HUES6 (cell line): ENCODE measurements at regions not wholly inside any gene's neighbourhood (a gene's known extent, or its start where the extent isn't known, plus 50 kb on each side); places are given as distances from the start of the nearest gene placed in this dataset.

ENCODE experiments used
- H3K27ac ChIP-seq: 2 replicates; pipeline ENCODE4 v1.7.0; 2013; ENCODE audit warnings: low read depth, mild to moderate bottlenecking, low read length, inconsistent platforms
- H3K27me3 ChIP-seq: 2 replicates; pipeline ENCODE4 v1.6.1; 2013; ENCODE audit warnings: low read length; ENCODE audit not compliant: control insufficient read depth, insufficient read depth
- H3K36me3 ChIP-seq: 2 replicates; pipeline ENCODE4 v1.6.1; 2013; ENCODE audit warnings: low read length; ENCODE audit not compliant: control insufficient read depth, insufficient read depth
- H3K4me1 ChIP-seq: 2 replicates; pipeline ENCODE4 v1.6.1; 2013; ENCODE audit warnings: low read length; ENCODE audit not compliant: control insufficient read depth, insufficient read depth
- H3K4me3 ChIP-seq: 2 replicates; pipeline ENCODE4 v1.5.1; 2013; ENCODE audit warnings: low read depth, low read length
- H3K9ac ChIP-seq: one replicate; pipeline ENCODE4 v1.6.1; 2013; ENCODE audit warnings: mild to moderate bottlenecking, low read length
- H3K9me3 ChIP-seq: 2 replicates; pipeline ENCODE4 v1.6.1; 2013; ENCODE audit warnings: low read depth, low read length; ENCODE audit not compliant: control insufficient read depth, insufficient read depth

- H3K27ac ChIP-seq, result no peak overlapping the region
- H3K9ac ChIP-seq, result no peak overlapping the region
- no peaks in the 10 kb centered on the region for H3K27me3 ChIP-seq
- H3K4me3 ChIP-seq, result no peak overlapping the region
- no peaks in the 10 kb centered on the region for H3K4me1 ChIP-seq
- no peaks in the 10 kb centered on the region for H3K36me3 ChIP-seq
- no peaks in the 10 kb centered on the region for H3K9me3 ChIP-seq
Observed at GRCh38 chr2:226526716-226527115, 272.9 kb downstream of the IRS1 start.

- Histone ChIP-seq H3K27ac (no peak overlapping the region), H3K4me3 (no peak overlapping the region), H3K4me1 (no peaks in the 10 kb centered on the region), H3K36me3 (no peaks in the 10 kb centered on the region), H3K9me3 (peaks cover 10% of the 10 kb centered on the region; the same call in 1 of the 2 replicates), H3K27me3 (no peaks in the 10 kb centered on the region), H3K9ac (no peak overlapping the region)
Observed at GRCh38 chr2:226524381-226524843, 275.2 kb downstream of the IRS1 start.

GRCh38 chr2:226520723-226521122 is 278.9 kb downstream of the IRS1 start:
- no peaks in the 10 kb centered on the region for H3K4me1 ChIP-seq
- H3K9ac ChIP-seq, result no peak overlapping the region
- H3K36me3 ChIP-seq, result no peaks in the 10 kb centered on the region
- peaks cover 14% of the 10 kb centered on the region; the same call in 1 of the 2 replicates for H3K9me3 ChIP-seq
- H3K27ac ChIP-seq, result no peak overlapping the region
- no peak overlapping the region for H3K4me3 ChIP-seq
- H3K27me3 ChIP-seq, result no peaks in the 10 kb centered on the region

- no peaks in the 10 kb centered on the region for H3K27me3 ChIP-seq
- H3K36me3 ChIP-seq, result no peaks in the 10 kb centered on the region
- no peak overlapping the region for H3K4me3 ChIP-seq
- no peak overlapping the region for H3K27ac ChIP-seq
- no peaks in the 10 kb centered on the region for H3K4me1 ChIP-seq
- peaks cover 5% of the 10 kb centered on the region; the same call in 1 of the 2 replicates for H3K9me3 ChIP-seq
- H3K9ac ChIP-seq, result no peak overlapping the region
Observed at GRCh38 chr2:226515344-226516055, 284.1 kb downstream of the IRS1 start.

GRCh38 chr2:226514895-226515294 is 284.7 kb downstream of the IRS1 start:
- Histone ChIP-seq H3K9me3 (peaks cover 4% of the 10 kb centered on the region; the same call in 1 of the 2 replicates), H3K27ac (no peak overlapping the region), H3K4me1 (no peaks in the 10 kb centered on the region), H3K4me3 (no peak overlapping the region), H3K36me3 (no peaks in the 10 kb centered on the region), H3K27me3 (no peaks in the 10 kb centered on the region), H3K9ac (no peak overlapping the region)

GRCh38 chr2:226511311-226511710 is 288.3 kb downstream of the IRS1 start:
- no peak overlapping the region for H3K27ac ChIP-seq

GRCh38 chr2:226508683-226509082 is 290.9 kb downstream of the IRS1 start:
- Histone ChIP-seq H3K27me3 (no peaks in the 10 kb centered on the region), H3K27ac (no peak overlapping the region), H3K9me3 (no peaks in the 10 kb centered on the region), H3K36me3 (no peaks in the 10 kb centered on the region), H3K4me1 (no peaks in the 10 kb centered on the region), H3K9ac (no peak overlapping the region), H3K4me3 (no peak overlapping the region)

More at GRCh38 chr2:226511311-226511710, 288.3 kb downstream of the IRS1 start:
- H3K9me3 ChIP-seq, result no peaks in the 10 kb centered on the region
- H3K36me3 ChIP-seq, result no peaks in the 10 kb centered on the region
- H3K27me3 ChIP-seq, result no peaks in the 10 kb centered on the region
- H3K9ac ChIP-seq, result no peak overlapping the region
- H3K4me3 ChIP-seq, result no peak overlapping the region
- no peaks in the 10 kb centered on the region for H3K4me1 ChIP-seq

GRCh38 chr2:226508005-226508404 is 291.6 kb downstream of the IRS1 start:
- H3K27me3 ChIP-seq, result no peaks in the 10 kb centered on the region
- no peaks in the 10 kb centered on the region for H3K36me3 ChIP-seq
- no peak overlapping the region for H3K27ac ChIP-seq
- no peaks in the 10 kb centered on the region for H3K4me1 ChIP-seq
- H3K9ac ChIP-seq, result no peak overlapping the region
- no peaks in the 10 kb centered on the region; the same call in 1 of the 2 replicates for H3K9me3 ChIP-seq
- H3K4me3 ChIP-seq, result no peak overlapping the region

- H3K9ac ChIP-seq, result no peak overlapping the region
- no peaks in the 10 kb centered on the region for H3K36me3 ChIP-seq
Observed at GRCh38 chr2:226497146-226497909, 302.3 kb downstream of the IRS1 start.

GRCh38 chr2:226496273-226496550 is 303.4 kb downstream of the IRS1 start:
- H3K9me3 ChIP-seq, result no peaks in the 10 kb centered on the region
- H3K36me3 ChIP-seq, result no peaks in the 10 kb centered on the region
- H3K27me3 ChIP-seq, result no peaks in the 10 kb centered on the region
- no peak overlapping the region for H3K4me3 ChIP-seq
- H3K4me1 ChIP-seq, result peaks cover 3% of the 10 kb centered on the region; the same call in 1 of the 2 replicates
- no peak overlapping the region for H3K27ac ChIP-seq
- H3K9ac ChIP-seq, result no peak overlapping the region

More at GRCh38 chr2:226497146-226497909, 302.3 kb downstream of the IRS1 start:
- Histone ChIP-seq H3K4me1 (peaks cover 3% of the 10 kb centered on the region; the same call in 1 of the 2 replicates), H3K27ac (no peak overlapping the region), H3K27me3 (no peaks in the 10 kb centered on the region), H3K9me3 (no peaks in the 10 kb centered on the region), H3K4me3 (no peak overlapping the region)
